KMS-11 (cell line): ENCODE measurements at regions not wholly inside any gene's neighbourhood (a gene's known extent, or its start where the extent isn't known, plus 50 kb on each side); places are given as distances from the start of the nearest gene placed in this dataset.

Experiments
- H2AFZ ChIP-seq: fragments of 200-600 bp; sonication (generic); 2 replicates; pipeline ENCODE4 v1.6.1; 2016; ENCODE audit warnings: antibody characterized with exemption, mixed run types, low read depth
- H3K27ac ChIP-seq: fragments of 200-600 bp; sonication (generic); 2 replicates; pipeline ENCODE4 v1.6.1; 2016; ENCODE audit warnings: mild to moderate bottlenecking, mixed run types
- H3K27me3 ChIP-seq: fragments of 200-600 bp; sonication (generic); 2 replicates; pipeline ENCODE4 v1.6.1; 2017; ENCODE audit warnings: mild to moderate bottlenecking, low read depth, mixed run types, moderate library complexity; ENCODE audit not compliant: insufficient read depth
- H3K36me3 ChIP-seq: fragments of 200-600 bp; sonication (generic); 2 replicates; pipeline ENCODE4 v1.6.1; 2017; ENCODE audit warnings: mild to moderate bottlenecking, mixed run types; ENCODE audit not compliant: insufficient read depth
- H3K4me1 ChIP-seq: fragments of 200-600 bp; sonication (generic); 2 replicates; pipeline ENCODE4 v1.6.1; 2016; ENCODE audit warnings: mild to moderate bottlenecking, low read depth, mixed run types; ENCODE audit not compliant: poor library complexity, severe bottlenecking
- H3K4me2 ChIP-seq: fragments of 200-600 bp; sonication (generic); 2 replicates; pipeline ENCODE4 v1.7.0; 2016; ENCODE audit warnings: mild to moderate bottlenecking, mixed run types
- H3K4me3 ChIP-seq: fragments of 200-600 bp; sonication (generic); IDR thresholded peaks from 2 replicates; pipeline ENCODE4 v1.6.1; 2017; ENCODE audit warnings: low read depth, low read length, mixed read lengths; ENCODE audit not compliant: insufficient read depth
- H3K79me2 ChIP-seq: fragments of 200-600 bp; sonication (generic); 2 replicates; pipeline ENCODE4 v1.6.1; 2016; ENCODE audit warnings: low read depth, mixed run types; ENCODE audit not compliant: insufficient read depth
- H3K9ac ChIP-seq: fragments of 200-600 bp; sonication (generic); 2 replicates; pipeline ENCODE4 v1.6.1; 2016; ENCODE audit warnings: mild to moderate bottlenecking, mixed run types
- H4K20me1 ChIP-seq: fragments of 200-600 bp; sonication (generic); 2 replicates; pipeline ENCODE4 v1.6.1; 2016; ENCODE audit warnings: mild to moderate bottlenecking, mixed run types; ENCODE audit not compliant: insufficient read depth
- CTCF ChIP-seq: fragments of 200-600 bp; sonication (generic); conservative IDR thresholded peaks from 2 replicates; pipeline ENCODE4 v1.6.1; 2017; ENCODE audit warnings: low read depth, mild to moderate bottlenecking, antibody characterized with exemption, low read length, moderate library complexity, mixed read lengths

- Histone ChIP-seq H3K79me2 (no peaks in the 10 kb centered on the region), H4K20me1 (no peaks in the 10 kb centered on the region), H3K4me1 (no peaks in the 10 kb centered on the region), H3K36me3 (no peaks in the 10 kb centered on the region; the same call in 1 of the 2 replicates), H3K27ac (no peak overlapping the region), H2AFZ (no peak overlapping the region), H3K9ac (no peak overlapping the region), H3K4me2 (no peak overlapping the region), H3K27me3 (no peaks in the 10 kb centered on the region), H3K4me3 (no peak overlapping the region)
- no peak for TF ChIP-seq CTCF
These were observed 1023.8 kb downstream of the FAT4 start for GRCh38 chr4:126338548-126338947.

GRCh38 chr4:126341927-126342326 lies 1027.2 kb downstream of the FAT4 start:
- Histone ChIP-seq H2AFZ (no peak overlapping the region), H3K4me1 (no peaks in the 10 kb centered on the region), H3K27me3 (no peaks in the 10 kb centered on the region), H3K27ac (no peak overlapping the region), H3K36me3 (no peaks in the 10 kb centered on the region; the same call in 1 of the 2 replicates), H3K9ac (no peak overlapping the region), H3K4me2 (no peak overlapping the region), H4K20me1 (no peaks in the 10 kb centered on the region), H3K4me3 (no peak overlapping the region), H3K79me2 (no peaks in the 10 kb centered on the region)
- no peak for TF ChIP-seq CTCF

GRCh38 chr4:126344472-126344871 lies 1029.7 kb downstream of the FAT4 start:
- Histone ChIP-seq H3K27ac (no peak overlapping the region), H3K9ac (no peak overlapping the region), H3K4me3 (no peak overlapping the region), H3K27me3 (no peaks in the 10 kb centered on the region), H3K79me2 (no peaks in the 10 kb centered on the region), H2AFZ (no peak overlapping the region), H4K20me1 (no peaks in the 10 kb centered on the region), H3K36me3 (no peaks in the 10 kb centered on the region; the same call in 1 of the 2 replicates), H3K4me2 (no peak overlapping the region), H3K4me1 (no peaks in the 10 kb centered on the region)
- TF ChIP-seq CTCF, result no peak

DNA sequence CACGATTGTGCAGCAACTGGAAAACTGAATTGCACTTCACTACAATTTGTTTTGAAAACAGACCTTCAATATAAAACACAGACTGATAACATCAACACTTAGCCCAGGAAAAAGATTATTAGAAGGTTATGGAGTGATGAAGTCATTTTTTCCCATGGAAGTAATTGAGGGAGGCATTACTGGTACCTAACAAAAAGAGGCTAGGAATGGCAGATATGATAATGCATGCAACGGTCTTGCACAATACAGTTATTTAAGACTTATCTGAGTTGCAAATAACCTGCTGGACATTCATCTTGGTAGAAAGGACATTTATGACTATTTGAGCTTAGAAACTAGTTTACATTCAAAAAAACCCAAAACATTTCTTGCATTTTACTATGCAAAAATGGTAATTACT lies 1031.9 kb downstream of the FAT4 start:
- H3K36me3 ChIP-seq, result no peaks in the 10 kb centered on the region
- no peak overlapping the region for H2AFZ ChIP-seq
- no peaks in the 10 kb centered on the region for H4K20me1 ChIP-seq
- H3K79me2 ChIP-seq, result no peaks in the 10 kb centered on the region
- TF ChIP-seq CTCF, result no peak
- H3K4me3 ChIP-seq, result no peak overlapping the region
- H3K4me2 ChIP-seq, result no peak overlapping the region
- H3K27me3 ChIP-seq, result no peaks in the 10 kb centered on the region
- no peak overlapping the region for H3K27ac ChIP-seq
- no peak overlapping the region for H3K9ac ChIP-seq
- H3K4me1 ChIP-seq, result no peaks in the 10 kb centered on the region

DNA sequence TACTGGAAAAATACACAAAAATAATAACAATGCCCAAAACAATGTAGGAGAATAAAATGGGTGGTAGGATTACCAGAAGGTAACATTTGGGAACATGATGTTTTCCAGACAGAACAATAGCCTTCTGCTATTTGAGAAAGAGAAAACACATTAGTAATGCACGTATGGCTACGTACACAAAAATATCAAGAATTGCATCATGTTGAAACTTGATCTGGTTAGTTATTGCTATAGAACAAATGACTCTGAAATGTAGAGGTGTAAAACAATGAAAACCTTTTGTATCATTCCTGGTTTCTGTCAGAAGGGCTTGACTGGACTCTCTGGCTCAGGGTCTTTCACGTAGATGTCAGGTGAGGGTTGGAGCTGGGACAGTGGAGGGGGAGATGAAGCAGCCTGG lies 1040.0 kb downstream of the FAT4 start:
- no peaks in the 10 kb centered on the region for H3K36me3 ChIP-seq
- H3K9ac ChIP-seq, result no peak overlapping the region
- no peak for TF ChIP-seq CTCF
- H4K20me1 ChIP-seq, result no peaks in the 10 kb centered on the region
- no peak overlapping the region for H3K4me2 ChIP-seq
- H2AFZ ChIP-seq, result no peak overlapping the region
- no peaks in the 10 kb centered on the region for H3K4me1 ChIP-seq
- H3K27ac ChIP-seq, result no peak overlapping the region
- no peaks in the 10 kb centered on the region for H3K27me3 ChIP-seq
- no peak overlapping the region for H3K4me3 ChIP-seq
- H3K79me2 ChIP-seq, result no peaks in the 10 kb centered on the region
